HG03066 (cell line): ENCODE measurements at regions not wholly inside any gene's neighbourhood (a gene's known extent, or its start where the extent isn't known, plus 50 kb on each side); places are given as distances from the start of the nearest gene placed in this dataset.

Experiments
- ATAC-seq: cut with Tn5 transposase; IDR thresholded peaks from one replicate; pipeline ENCODE4 v1.9.1; 2021; ENCODE audit warnings: low read depth; ENCODE audit not compliant: unreplicated experiment

GRCh38 chr4:16969696-16970135 is 71.3 kb upstream of the LDB2 start:
- ATAC-seq: no peak

GRCh38 chr4:16967722-16968121 is 69.3 kb upstream of the LDB2 start:
- no peak for ATAC-seq

- ATAC-seq: no peak
Measured at GRCh38 chr4:16959305-16959704, 60.9 kb upstream of the LDB2 start.

GRCh38 chr4:16952896-16953630 is 54.6 kb upstream of the LDB2 start:
- ATAC-seq: no peak

- no peak for ATAC-seq
Measured at GRCh38 chr4:16952462-16952871, 54.0 kb upstream of the LDB2 start.
